DND-41 (cell line): ENCODE measurements at regions not wholly inside any gene's neighbourhood (a gene's known extent, or its start where the extent isn't known, plus 50 kb on each side); places are given as distances from the start of the nearest gene placed in this dataset.
A peak's percentile ranks its signal among the peaks of the same experiment; 100 is the strongest.

Experiments used
- ATAC-seq: fragments of 200-7000 bp; cut with Tn5 transposase; 3 replicates; pipeline ENCODE4 v1.9.1; 2021; ENCODE audit warnings: low read depth; ENCODE audit not compliant: insufficient read depth
- DNase-seq: peaks from one replicate; pipeline ENCODE4 v3.0.0-alpha.2; 2020
- H2AFZ ChIP-seq: 2 replicates; pipeline ENCODE4 v1.6.0; 2012; ENCODE audit warnings: low read depth, low read length
- H3K27ac ChIP-seq: 2 replicates; pipeline ENCODE4 v1.5.1; 2012; ENCODE audit warnings: low read length, inconsistent platforms
- H3K27me3 ChIP-seq: fragments of 200-600 bp; sonication (generic); 2 replicates; pipeline ENCODE4 v1.6.0; 2012; ENCODE audit warnings: low read length, mild to moderate bottlenecking, inconsistent platforms; ENCODE audit not compliant: insufficient read depth, poor library complexity
- H3K36me3 ChIP-seq: 2 replicates; pipeline ENCODE4 v1.5.1; 2012; ENCODE audit warnings: low read length, inconsistent platforms; ENCODE audit not compliant: insufficient read depth
- H3K4me1 ChIP-seq: 2 replicates; pipeline ENCODE4 v1.5.1; 2012; ENCODE audit warnings: mild to moderate bottlenecking, low read length; ENCODE audit not compliant: insufficient read depth
- H3K4me2 ChIP-seq: 2 replicates; pipeline ENCODE4 v1.6.0; 2012; ENCODE audit warnings: mild to moderate bottlenecking, moderate library complexity, low read length, inconsistent platforms; ENCODE audit not compliant: insufficient read depth
- H3K4me3 ChIP-seq, 2 experiments: fragments of 200-600 bp in 1 of 2; shearing (Covaris generic) in 1 of 2; 2 replicates each; pipeline ENCODE4 v1.5.1; 2012 to 2016; ENCODE audit warnings: inconsistent platforms in 2 of 2, low read length in 2 of 2, mild to moderate bottlenecking in 2 of 2, low read depth in 1 of 2, moderate library complexity in 1 of 2
- H3K79me2 ChIP-seq: 2 replicates; pipeline ENCODE4 v1.6.0; 2012; ENCODE audit warnings: low read length, inconsistent platforms; ENCODE audit not compliant: insufficient read depth
- H3K9ac ChIP-seq: 2 replicates; pipeline ENCODE4 v1.6.0; 2012; ENCODE audit warnings: low read depth, mild to moderate bottlenecking, inconsistent platforms, low read length, moderate library complexity
- H3K9me3 ChIP-seq: 2 replicates; pipeline ENCODE4 v1.5.1; 2012; ENCODE audit warnings: low read length, moderate library complexity, mild to moderate bottlenecking, inconsistent platforms; ENCODE audit not compliant: insufficient read depth, severe bottlenecking
- H4K20me1 ChIP-seq: 2 replicates; pipeline ENCODE4 v1.6.0; 2012; ENCODE audit warnings: low read length; ENCODE audit not compliant: insufficient read depth
- EZH2 ChIP-seq: IDR thresholded peaks from 3 replicates; pipeline ENCODE4 v1.6.1; 2012; ENCODE audit warnings: borderline replicate concordance, low read depth, mild to moderate bottlenecking, moderate library complexity, low read length, inconsistent platforms; ENCODE audit not compliant: severe bottlenecking
- TF ChIP-seq, protein P1 (sequence below): IDR thresholded peaks from 2 replicates; pipeline ENCODE4 v1.5.1; 2012; ENCODE audit warnings: borderline replicate concordance, low read length, moderate library complexity, mild to moderate bottlenecking; ENCODE audit not compliant: poor library complexity, severe bottlenecking; ENCODE audit errors: extremely low read depth

DNA sequence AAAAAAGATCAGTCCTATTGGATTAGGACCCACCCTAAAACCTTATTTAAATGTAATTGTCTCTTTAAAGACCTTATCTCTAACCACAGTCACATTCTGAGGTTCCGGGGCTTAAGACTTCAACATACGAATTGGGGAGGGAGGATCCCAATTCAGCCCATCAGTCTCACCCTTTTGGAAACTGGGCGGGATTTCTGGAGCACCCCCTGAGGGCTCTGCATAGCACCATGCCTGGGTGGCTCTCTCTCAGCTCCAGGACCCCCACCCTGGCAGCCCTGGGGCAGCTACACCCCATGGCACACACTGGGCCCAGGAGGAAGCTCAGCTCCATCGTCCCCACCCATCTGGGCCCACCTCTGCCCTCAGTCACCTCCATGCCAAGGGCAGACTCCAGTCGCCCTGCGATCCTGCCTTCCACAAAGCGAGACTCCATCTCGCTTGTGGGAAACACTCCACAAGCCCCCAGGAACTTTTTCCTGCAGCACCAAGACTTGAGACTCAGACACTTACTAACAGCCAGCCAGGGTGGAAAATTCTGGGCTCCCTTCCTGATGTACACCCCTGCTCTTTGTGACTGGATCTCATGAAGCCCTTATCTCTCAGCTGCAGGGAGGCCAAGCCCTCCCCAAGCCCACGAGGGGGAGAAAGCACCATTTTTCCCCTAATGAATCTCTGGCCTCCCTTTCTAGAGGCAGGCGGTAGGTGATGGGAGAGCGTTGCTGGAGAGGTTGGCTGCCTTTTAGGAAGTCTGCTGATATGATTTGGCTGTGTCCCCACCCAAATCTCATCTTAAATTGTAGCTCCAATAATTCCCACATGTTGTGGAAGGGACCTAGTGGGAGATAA lies 90.8 kb upstream of the KDM7A start:
- no peak for ATAC-seq
- Histone ChIP-seq H3K9ac (no peak overlapping the region), H3K4me1 (peaks cover 13% of the 10 kb centered on the region), H3K27me3 (no peaks in the 10 kb centered on the region), H4K20me1 (no peaks in the 10 kb centered on the region), H3K36me3 (no peaks in the 10 kb centered on the region), H3K9me3 (no peaks in the 10 kb centered on the region), H3K4me3 (no peak overlapping the region), H3K27ac (no peak overlapping the region), H3K4me2 (no peak overlapping the region), H3K79me2 (no peaks in the 10 kb centered on the region), H2AFZ (no peak overlapping the region)
- TF ChIP-seq, protein P1, sequence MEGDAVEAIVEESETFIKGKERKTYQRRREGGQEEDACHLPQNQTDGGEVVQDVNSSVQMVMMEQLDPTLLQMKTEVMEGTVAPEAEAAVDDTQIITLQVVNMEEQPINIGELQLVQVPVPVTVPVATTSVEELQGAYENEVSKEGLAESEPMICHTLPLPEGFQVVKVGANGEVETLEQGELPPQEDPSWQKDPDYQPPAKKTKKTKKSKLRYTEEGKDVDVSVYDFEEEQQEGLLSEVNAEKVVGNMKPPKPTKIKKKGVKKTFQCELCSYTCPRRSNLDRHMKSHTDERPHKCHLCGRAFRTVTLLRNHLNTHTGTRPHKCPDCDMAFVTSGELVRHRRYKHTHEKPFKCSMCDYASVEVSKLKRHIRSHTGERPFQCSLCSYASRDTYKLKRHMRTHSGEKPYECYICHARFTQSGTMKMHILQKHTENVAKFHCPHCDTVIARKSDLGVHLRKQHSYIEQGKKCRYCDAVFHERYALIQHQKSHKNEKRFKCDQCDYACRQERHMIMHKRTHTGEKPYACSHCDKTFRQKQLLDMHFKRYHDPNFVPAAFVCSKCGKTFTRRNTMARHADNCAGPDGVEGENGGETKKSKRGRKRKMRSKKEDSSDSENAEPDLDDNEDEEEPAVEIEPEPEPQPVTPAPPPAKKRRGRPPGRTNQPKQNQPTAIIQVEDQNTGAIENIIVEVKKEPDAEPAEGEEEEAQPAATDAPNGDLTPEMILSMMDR: no peak
- no peak for TF ChIP-seq EZH2
- DNase-seq: no peak

DNA sequence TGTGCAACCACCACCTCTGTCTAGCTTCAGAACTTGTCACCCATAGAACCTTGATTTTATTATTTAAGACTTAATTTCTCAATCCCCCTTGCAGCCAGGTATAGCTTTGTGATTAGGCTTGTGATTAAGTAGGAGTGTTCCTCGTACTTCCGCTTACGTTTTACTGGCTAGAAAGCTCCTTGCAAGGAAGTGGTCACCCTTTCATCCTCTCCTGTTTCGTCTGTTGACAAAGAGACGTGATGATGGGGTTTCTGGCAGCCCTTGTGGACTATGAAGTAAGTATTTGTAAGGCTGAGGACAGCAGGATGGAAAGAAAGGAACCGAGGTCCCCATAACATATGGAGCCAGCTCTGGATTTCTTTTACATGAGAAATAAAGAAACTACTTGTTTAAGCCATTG lies 86.5 kb upstream of the KDM7A start:
- Histone ChIP-seq H4K20me1 (no peaks in the 10 kb centered on the region), H3K4me1 (peaks cover 40% of the 10 kb centered on the region), H3K79me2 (no peaks in the 10 kb centered on the region), H2AFZ (peak overlapping the region; percentile 4; the same call in 1 of the 2 replicates), H3K4me2 (no peak overlapping the region), H3K4me3 (no peak overlapping the region), H3K27ac (peak overlapping the region; percentile 53), H3K9me3 (no peaks in the 10 kb centered on the region), H3K27me3 (no peaks in the 10 kb centered on the region), H3K9ac (no peak overlapping the region), H3K36me3 (no peaks in the 10 kb centered on the region)
- ATAC-seq (peak; percentile 27), DNase-seq (peak; percentile 50)
- TF ChIP-seq, protein P1: no peak

DNA sequence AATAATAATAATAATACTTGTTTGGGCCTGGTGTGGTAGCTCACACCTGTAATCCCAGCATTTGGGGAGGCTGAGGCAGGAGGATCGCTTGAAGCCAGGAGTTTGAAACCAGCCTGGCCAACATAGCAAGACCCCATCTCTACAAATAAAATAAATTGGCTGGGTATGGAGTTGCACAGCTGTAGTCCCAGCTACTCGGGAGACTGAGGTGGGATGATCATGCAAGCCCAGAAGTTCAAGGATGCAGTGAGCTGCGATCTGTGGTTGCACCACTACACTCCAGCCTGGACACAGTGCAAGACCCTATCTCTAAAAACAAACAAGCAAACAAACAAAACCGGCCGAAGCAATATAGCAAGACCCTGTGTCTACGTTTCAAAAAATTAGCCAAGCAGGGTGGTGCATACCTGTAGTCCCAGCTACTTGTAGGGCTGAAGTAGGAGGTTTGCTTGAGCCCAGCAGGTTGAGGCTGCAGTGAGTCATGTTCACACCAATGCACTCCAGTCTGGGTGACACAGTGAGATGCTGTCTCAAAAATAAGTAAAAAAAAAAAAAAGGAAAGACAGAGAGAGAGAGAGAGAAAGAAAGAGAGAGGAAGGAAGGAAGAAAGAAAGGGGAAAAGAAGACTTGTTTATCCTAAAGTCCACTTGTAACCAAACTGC lies 85.6 kb upstream of the KDM7A start:
- H3K27ac ChIP-seq: peak overlapping the region; percentile 53

More for the DNA sequence above, 85.6 kb upstream of the KDM7A start:
- Histone ChIP-seq H3K4me3 (no peak overlapping the region), H3K4me2 (no peak overlapping the region), H3K27me3 (no peaks in the 10 kb centered on the region), H3K4me1 (peaks cover 40% of the 10 kb centered on the region), H3K9ac (no peak overlapping the region), H3K36me3 (no peaks in the 10 kb centered on the region), H3K79me2 (no peaks in the 10 kb centered on the region), H3K9me3 (peaks cover under 1% of the 10 kb centered on the region), H2AFZ (no peak overlapping the region), H4K20me1 (no peaks in the 10 kb centered on the region)
- TF ChIP-seq EZH2: no peak
- TF ChIP-seq, protein P1: no peak
- ATAC-seq: no peak
- DNase-seq: no peak
